H9 (cell line): ENCODE measurements at regions not wholly inside any gene's neighbourhood (a gene's known extent, or its start where the extent isn't known, plus 50 kb on each side); places are given as distances from the start of the nearest gene placed in this dataset.
"Not testable (repeated sequence)": the region's sequence is repeated elsewhere in the genome, so short reads cannot be mapped to it uniquely, and the experiment has no call there.

Experiments used
- DNase-seq: peaks from one replicate; pipeline ENCODE4 v3.0.0-alpha.2; 2017
- H2AFZ ChIP-seq: one replicate; pipeline ENCODE4 v1.6.1; 2013; ENCODE audit warnings: mild to moderate bottlenecking, low read length, control low read depth, moderate library complexity
- H2AK5ac ChIP-seq: 2 replicates; pipeline ENCODE4 v1.6.1; 2013; ENCODE audit warnings: low read length, control low read depth, mixed read lengths; ENCODE audit not compliant: insufficient read length
- H2BK120ac ChIP-seq: one replicate; pipeline ENCODE4 v1.6.1; 2013; ENCODE audit warnings: low read depth, mild to moderate bottlenecking, low read length, control low read depth, inconsistent platforms; ENCODE audit not compliant: poor library complexity, severe bottlenecking
- H2BK12ac ChIP-seq: 2 replicates; pipeline ENCODE4 v1.6.1; 2013; ENCODE audit warnings: low read length, control low read depth, mixed read lengths, low read depth; ENCODE audit not compliant: insufficient read length
- H2BK15ac ChIP-seq: 2 replicates; pipeline ENCODE4 v1.6.1; 2013; ENCODE audit warnings: low read depth, low read length, control low read depth
- H2BK20ac ChIP-seq: one replicate; pipeline ENCODE4 v1.6.1; 2013; ENCODE audit warnings: low read depth, mild to moderate bottlenecking, low read length, control low read depth, inconsistent platforms; ENCODE audit not compliant: poor library complexity, severe bottlenecking
- H2BK5ac ChIP-seq: 2 replicates; pipeline ENCODE4 v1.6.1; 2013; ENCODE audit warnings: low read length, control low read depth, mixed read lengths; ENCODE audit not compliant: insufficient read length
- H3K14ac ChIP-seq: 2 replicates; pipeline ENCODE4 v1.6.1; 2013; ENCODE audit warnings: low read length, control low read depth; ENCODE audit not compliant: insufficient read depth
- H3K18ac ChIP-seq: 2 replicates; pipeline ENCODE4 v1.6.1; 2013; ENCODE audit warnings: low read depth, mild to moderate bottlenecking, mixed read lengths, low read length, control low read depth; ENCODE audit not compliant: insufficient read length
- H3K23ac ChIP-seq: 2 replicates; pipeline ENCODE4 v1.6.1; 2013; ENCODE audit warnings: low read length, control low read depth, mixed read lengths, low read depth; ENCODE audit not compliant: insufficient read length
- H3K23me2 ChIP-seq: 2 replicates; pipeline ENCODE4 v1.6.1; 2013; ENCODE audit warnings: low read depth, mild to moderate bottlenecking, mixed read lengths, low read length, control low read depth; ENCODE audit not compliant: insufficient read length, poor library complexity, severe bottlenecking
- H3K27ac ChIP-seq: 2 replicates; pipeline ENCODE4 v1.5.1; 2013; ENCODE audit warnings: low read length, control low read depth, mixed read lengths, low read depth; ENCODE audit not compliant: insufficient read length
- H3K27me3 ChIP-seq: 2 replicates; pipeline ENCODE4 v1.6.1; 2013; ENCODE audit warnings: low read length, control low read depth, inconsistent platforms; ENCODE audit not compliant: insufficient read depth
- H3K4ac ChIP-seq: 2 replicates; pipeline ENCODE4 v1.6.1; 2013; ENCODE audit warnings: low read depth, mild to moderate bottlenecking, control low read depth, inconsistent platforms, low read length, moderate library complexity
- H3K4me1 ChIP-seq: 2 replicates; pipeline ENCODE4 v1.6.1; 2013; ENCODE audit warnings: low read length, control low read depth, inconsistent platforms; ENCODE audit not compliant: insufficient read depth
- H3K4me2 ChIP-seq: 2 replicates; pipeline ENCODE4 v1.6.1; 2013; ENCODE audit warnings: low read length, control low read depth, mixed read lengths; ENCODE audit not compliant: insufficient read length, insufficient read depth
- H3K56ac ChIP-seq: 2 replicates; pipeline ENCODE4 v1.6.1; 2013; ENCODE audit warnings: low read depth, mild to moderate bottlenecking, mixed read lengths, low read length, control low read depth; ENCODE audit not compliant: insufficient read length
- H3K79me1 ChIP-seq: 2 replicates; pipeline ENCODE4 v1.6.1; 2013; ENCODE audit warnings: low read depth, mild to moderate bottlenecking, moderate library complexity, low read length, control low read depth, inconsistent platforms; ENCODE audit not compliant: insufficient read depth, poor library complexity, severe bottlenecking
- H3K79me2 ChIP-seq: 2 replicates; pipeline ENCODE4 v1.6.1; 2013; ENCODE audit warnings: low read length, control low read depth, inconsistent platforms; ENCODE audit not compliant: insufficient read depth
- H3K9ac ChIP-seq: 2 replicates; pipeline ENCODE4 v1.6.1; 2013; ENCODE audit warnings: low read length, control low read depth, mixed read lengths; ENCODE audit not compliant: insufficient read length; ENCODE audit errors: extremely low read depth
- H3K9me3 ChIP-seq: one replicate; pipeline ENCODE4 v1.6.1; 2013; ENCODE audit warnings: low read depth, low read length, inconsistent platforms; ENCODE audit not compliant: control insufficient read depth
- H3T11ph ChIP-seq: one replicate; pipeline ENCODE4 v1.6.1; 2013; ENCODE audit warnings: mild to moderate bottlenecking, low read length, control low read depth, inconsistent platforms
- H4K20me1 ChIP-seq: one replicate; pipeline ENCODE4 v1.6.1; 2013; ENCODE audit not compliant: control insufficient read depth, insufficient read length, insufficient read depth
- H4K5ac ChIP-seq: 2 replicates; pipeline ENCODE4 v1.6.1; 2013; ENCODE audit warnings: low read depth, mild to moderate bottlenecking, mixed read lengths, low read length, control low read depth; ENCODE audit not compliant: insufficient read length
- H4K8ac ChIP-seq: replicated peaks from 2 replicates; pipeline ENCODE4 v1.6.1; 2013; ENCODE audit warnings: low read length, control low read depth, mixed read lengths, low read depth; ENCODE audit not compliant: insufficient read length
- H4K91ac ChIP-seq: 2 replicates; pipeline ENCODE4 v1.6.1; 2013; ENCODE audit warnings: low read depth, mild to moderate bottlenecking, moderate library complexity, mixed read lengths, low read length, control low read depth; ENCODE audit not compliant: insufficient read length
- H3K27ac Mint-ChIP-seq, 3 experiments: 2 replicates in 2 of 3; 3 replicates in 1 of 3; pipeline ENCODE4 v1.8.0; 2020 to 2021; ENCODE audit warnings: mixed read lengths in 3 of 3, mild to moderate bottlenecking in 1 of 3, moderate library complexity in 1 of 3
- H3K27me3 Mint-ChIP-seq: 2 replicates; pipeline ENCODE4 v1.8.0; 2021; ENCODE audit warnings: low read depth, mild to moderate bottlenecking, moderate library complexity, mixed read lengths
- H3K36me3 Mint-ChIP-seq, 3 experiments: 2 replicates in 2 of 3; 3 replicates in 1 of 3; pipeline ENCODE4 v1.8.0; 2020 to 2021; ENCODE audit warnings: low read depth in 3 of 3, mixed read lengths in 3 of 3; ENCODE audit not compliant: insufficient read depth in 1 of 3
- H3K4me1 Mint-ChIP-seq, 2 experiments: 2 replicates each; pipeline ENCODE4 v1.8.0; 2020; ENCODE audit warnings: mixed read lengths in 2 of 2
- H3K4me3 Mint-ChIP-seq, 2 experiments: 2 replicates in 1 of 2; 3 replicates in 1 of 2; pipeline ENCODE4 v1.8.0; 2020 to 2021; ENCODE audit warnings: mild to moderate bottlenecking in 2 of 2, mixed read lengths in 2 of 2, moderate library complexity in 1 of 2
- H3K9me3 Mint-ChIP-seq, 2 experiments: 2 replicates in 1 of 2; 3 replicates in 1 of 2; pipeline ENCODE4 v1.8.0; 2020; ENCODE audit warnings: mild to moderate bottlenecking in 2 of 2, mixed read lengths in 2 of 2, moderate library complexity in 1 of 2
- WGBS: extraction: QIAGEN DNeasy Blood & Tissue Kit; methylation state at CpG from one replicate; pipeline ENCODE4 v1.1.7; 2013; ENCODE audit warnings: missing lambda C conversion rate, low lambda C conversion rate, mixed read lengths; ENCODE audit not compliant: insufficient read length; ENCODE audit errors: extremely low coverage; 5-methylcytosine and 5-hydroxymethylcytosine counted together

DNA sequence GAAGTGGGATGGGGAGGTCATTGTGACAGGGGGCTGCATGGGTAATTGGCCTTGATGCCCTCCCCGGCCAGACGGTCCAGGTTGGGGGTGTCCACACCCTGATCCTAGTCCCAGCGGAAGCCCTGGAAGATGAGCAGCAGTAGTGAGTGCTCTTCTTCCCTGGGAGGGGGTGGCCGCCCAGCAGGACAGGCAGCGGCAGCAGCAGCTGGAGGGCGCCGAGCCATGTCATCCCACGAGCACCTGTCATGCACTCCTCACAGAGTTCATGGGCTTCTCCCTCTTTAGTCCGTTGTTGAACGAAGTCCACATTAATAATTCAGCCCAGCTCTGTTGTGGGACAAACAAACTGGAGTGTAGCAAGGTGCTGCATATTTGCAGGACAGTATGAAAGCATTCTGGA is 81.2 kb upstream of the FAM90A1 start:
- H3K14ac ChIP-seq, H4K91ac ChIP-seq, H3K18ac ChIP-seq, H2BK20ac ChIP-seq, H3K4me1 ChIP-seq, H3K4me2 ChIP-seq, H2BK12ac ChIP-seq, H3K4ac ChIP-seq, H3K79me2 ChIP-seq, H2BK120ac ChIP-seq, H3K9me3 ChIP-seq, H3K23ac ChIP-seq, H4K8ac ChIP-seq, H4K20me1 ChIP-seq, H3T11ph ChIP-seq, H2AK5ac ChIP-seq, H3K9ac ChIP-seq, H3K4me3 Mint-ChIP-seq, H2AFZ ChIP-seq, H2BK5ac ChIP-seq, H3K4me1 Mint-ChIP-seq, H4K5ac ChIP-seq, H3K9me3 Mint-ChIP-seq, H2BK15ac ChIP-seq, H3K23me2 ChIP-seq, DNase-seq, H3K27me3 ChIP-seq, H3K56ac ChIP-seq, H3K27ac Mint-ChIP-seq, H3K27ac ChIP-seq, H3K79me1 ChIP-seq: not testable (repeated sequence)
- H3K36me3 Mint-ChIP-seq, result peaks cover 5 to 19% (median 8%) of the 10 kb centered on the region in 3 experiments; a peak in 6 of 7 replicates
- H3K27me3 Mint-ChIP-seq, result peaks cover 12% of the 10 kb centered on the region
- WGBS, result no CpG with 5 or more reads among the region's 10 CpGs

DNA sequence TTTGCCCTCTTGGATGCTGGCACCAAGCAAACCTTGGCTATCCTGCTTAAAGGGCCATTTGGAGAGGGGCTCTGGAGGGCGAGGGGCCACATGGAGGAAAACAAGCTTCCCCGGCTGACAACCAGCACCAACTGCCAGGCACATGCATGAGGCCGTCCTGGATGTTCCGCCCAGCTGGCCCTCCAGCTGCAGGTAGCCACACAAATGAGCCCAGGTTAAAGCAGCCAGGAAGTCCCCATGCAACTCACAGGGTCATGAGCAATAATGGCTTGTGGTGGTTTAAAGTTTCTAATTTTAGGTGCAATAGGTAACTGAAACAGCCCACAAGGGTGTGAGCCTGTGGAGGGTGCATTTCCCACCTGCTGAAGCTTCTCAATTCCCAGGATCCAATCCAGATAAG is 88.6 kb upstream of the FAM90A1 start:
- H3K4me1 Mint-ChIP-seq, result peaks cover 25 to 27% of the 10 kb centered on the region in 2 experiments
- not testable (repeated sequence) for H2BK15ac ChIP-seq, H3K9ac ChIP-seq, H3K18ac ChIP-seq, H3K14ac ChIP-seq, H3K23me2 ChIP-seq, DNase-seq, H3K56ac ChIP-seq, H3K36me3 Mint-ChIP-seq, H2BK120ac ChIP-seq, H3K27me3 Mint-ChIP-seq, H3K4me1 ChIP-seq, H3K27me3 ChIP-seq, H3K79me2 ChIP-seq, H3K27ac Mint-ChIP-seq, H3K23ac ChIP-seq, H4K20me1 ChIP-seq, H2AK5ac ChIP-seq, H3K4me3 Mint-ChIP-seq, H3K4ac ChIP-seq, H4K8ac ChIP-seq, H2AFZ ChIP-seq, H3K4me2 ChIP-seq, H3T11ph ChIP-seq, H2BK12ac ChIP-seq, H3K79me1 ChIP-seq, H3K9me3 Mint-ChIP-seq, H4K5ac ChIP-seq, H3K27ac ChIP-seq, H2BK20ac ChIP-seq, H3K9me3 ChIP-seq, H4K91ac ChIP-seq, H2BK5ac ChIP-seq
- WGBS, result no CpG with 5 or more reads among the region's 4 CpGs
